GM23248 (cell line): ENCODE measurements at regions not wholly inside any gene's neighbourhood (a gene's known extent, or its start where the extent isn't known, plus 50 kb on each side); places are given as distances from the start of the nearest gene placed in this dataset.

Experiments used
- DNase-seq: peaks from one replicate; pipeline ENCODE4 v3.0.0-alpha.2; 2015
- H2AFZ ChIP-seq: fragments of 200-600 bp; sonication (generic); 2 replicates; pipeline ENCODE4 v1.6.1; 2016; ENCODE audit warnings: antibody characterized with exemption
- H3F3A ChIP-seq: fragments of 200-600 bp; sonication (generic); 2 replicates; pipeline ENCODE4 v1.6.1; 2016; ENCODE audit warnings: mild to moderate bottlenecking, antibody characterized with exemption, mixed run types; ENCODE audit not compliant: insufficient read depth
- H3K27ac ChIP-seq: fragments of 200-600 bp; sonication (generic); 2 replicates; pipeline ENCODE4 v1.5.1; 2016; ENCODE audit warnings: mild to moderate bottlenecking
- H3K27me3 ChIP-seq: fragments of 200-600 bp; sonication (generic); replicated peaks from 2 replicates; pipeline ENCODE4 v1.6.1; 2016; ENCODE audit warnings: mild to moderate bottlenecking; ENCODE audit not compliant: insufficient read depth
- H3K36me3 ChIP-seq: fragments of 200-600 bp; sonication (generic); 2 replicates; pipeline ENCODE4 v1.6.1; 2016; ENCODE audit warnings: low read depth, mild to moderate bottlenecking
- H3K4me1 ChIP-seq: fragments of 200-600 bp; sonication (generic); 2 replicates; pipeline ENCODE4 v1.6.1; 2016; ENCODE audit warnings: mild to moderate bottlenecking; ENCODE audit not compliant: insufficient read depth
- H3K4me2 ChIP-seq: fragments of 200-600 bp; sonication (generic); one replicate; pipeline ENCODE4 v1.6.1; 2016; ENCODE audit warnings: mild to moderate bottlenecking; ENCODE audit not compliant: unreplicated experiment
- H3K4me3 ChIP-seq: fragments of 200-600 bp; sonication (generic); 2 replicates; pipeline ENCODE4 v1.5.1; 2016; ENCODE audit warnings: mild to moderate bottlenecking
- H3K79me2 ChIP-seq: fragments of 200-600 bp; sonication (generic); 2 replicates; pipeline ENCODE4 v1.6.1; 2016; ENCODE audit warnings: mild to moderate bottlenecking; ENCODE audit not compliant: insufficient read depth
- H3K9ac ChIP-seq: fragments of 200-600 bp; sonication (generic); 2 replicates; pipeline ENCODE4 v1.6.1; 2016; ENCODE audit warnings: mild to moderate bottlenecking
- H3K9me2 ChIP-seq: fragments of 200-600 bp; sonication (generic); 2 replicates; pipeline ENCODE4 v1.6.1; 2016; ENCODE audit warnings: mixed run types, mild to moderate bottlenecking, moderate library complexity; ENCODE audit not compliant: insufficient read depth
- H3K9me3 ChIP-seq: fragments of 200-600 bp; sonication (generic); one replicate; pipeline ENCODE4 v1.6.1; 2017; ENCODE audit warnings: low read depth
- H4K20me1 ChIP-seq: fragments of 200-600 bp; sonication (generic); 2 replicates; pipeline ENCODE4 v1.6.0; 2016; ENCODE audit not compliant: insufficient read depth
- EZH2 ChIP-seq: fragments of 200-600 bp; sonication (generic); IDR thresholded peaks from 2 replicates; pipeline ENCODE4 v1.6.1; 2018; ENCODE audit warnings: antibody characterized with exemption, mild to moderate bottlenecking; ENCODE audit not compliant: insufficient read depth, poor library complexity, severe bottlenecking
- EZH2phosphoT487 ChIP-seq: fragments of 200-600 bp; sonication (generic); IDR thresholded peaks from 2 replicates; pipeline ENCODE4 v1.6.1; 2018; ENCODE audit warnings: antibody characterized with exemption, moderate library complexity, mild to moderate bottlenecking, low read depth; ENCODE audit not compliant: insufficient read depth
- WGBS, 2 experiments: methylation state at CpG; one replicate each; pipeline ENCODE4 v1.1.6; 2015 to 2017; ENCODE audit warnings: low lambda C conversion rate in 2 of 2, low coverage in 1 of 2; ENCODE audit errors: missing lambda C conversion rate in 2 of 2; 5-methylcytosine and 5-hydroxymethylcytosine counted together
- in situ Hi-C: fragments of 300-500 bp; cut with MboI; formaldehyde crosslinking; loops from 2 replicates; pipeline ENCODE4 v1.15.0; 2020

DNA sequence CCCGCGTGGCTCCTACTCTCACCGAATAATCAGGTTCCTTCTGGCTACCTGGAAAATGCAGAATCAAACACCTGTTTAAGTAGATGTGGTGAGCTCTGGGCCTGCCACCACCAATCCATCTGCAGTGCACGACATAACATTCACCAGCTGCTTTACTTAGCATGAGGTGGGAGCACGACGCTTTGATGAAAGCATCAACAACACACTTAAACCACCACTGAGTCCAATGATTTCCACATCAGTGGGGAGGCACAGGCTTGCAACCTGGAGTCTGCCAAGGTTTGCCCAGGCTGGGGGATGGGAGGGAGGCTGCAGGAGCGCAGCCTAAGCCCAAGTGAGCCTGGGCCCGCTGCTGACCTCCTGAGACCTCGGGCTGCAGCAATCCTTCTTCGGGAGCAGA lies 415.5 kb downstream of the MEIS1 start:
- Histone ChIP-seq H3K4me2 (no peak overlapping the region), H2AFZ (no peak overlapping the region), H3K9me2 (no peaks in the 10 kb centered on the region), H3K27me3 (no peaks in the 10 kb centered on the region), H3K27ac (no peak overlapping the region), H3K79me2 (no peaks in the 10 kb centered on the region), H3K36me3 (no peaks in the 10 kb centered on the region), H4K20me1 (no peaks in the 10 kb centered on the region), H3F3A (peaks cover 16% of the 10 kb centered on the region), H3K4me3 (no peak overlapping the region), H3K4me1 (0 out of 2 replicates have a peak, but pooled peaks cover 5% of the 10 kb centered on the region), H3K9me3 (no peaks in the 10 kb centered on the region), H3K9ac (no peak overlapping the region)
- in situ Hi-C loops: no loop called here
- no peak for TF ChIP-seq EZH2
- no peak for TF ChIP-seq EZH2phosphoT487
- whole genome bisulfite sequencing, 2 experiments: 76 to 77% methylated on average over 10 of the region's 10 CpGs
- no peak for DNase-seq

DNA sequence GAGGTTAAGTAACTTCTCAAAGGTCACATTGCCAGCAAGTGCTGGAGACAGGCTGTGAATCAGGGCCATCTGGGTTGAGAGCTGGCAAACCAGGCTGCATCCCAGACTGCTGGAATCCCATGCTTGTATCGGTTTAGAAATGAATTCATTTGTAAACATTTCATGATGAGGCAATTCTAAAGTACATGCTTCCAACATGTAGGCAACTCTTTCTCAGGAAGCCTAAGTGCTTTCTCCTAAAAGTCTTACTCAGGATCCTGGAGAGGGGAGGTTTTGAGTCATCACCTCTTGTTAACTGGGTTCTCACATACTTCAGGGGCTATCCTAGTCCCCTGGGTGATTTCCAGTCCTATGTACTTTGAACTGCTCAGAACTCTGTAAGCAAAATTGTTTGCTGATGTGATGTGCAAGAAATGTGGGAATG lies 416.5 kb downstream of the MEIS1 start:
- Histone ChIP-seq H3K27ac (peak overlapping the region; percentile 45), H3K9ac (no peak overlapping the region), H3K9me2 (no peaks in the 10 kb centered on the region), H3K4me2 (no peak overlapping the region), H3K9me3 (no peaks in the 10 kb centered on the region), H3F3A (peaks cover 16% of the 10 kb centered on the region), H3K79me2 (no peaks in the 10 kb centered on the region), H4K20me1 (no peaks in the 10 kb centered on the region), H3K36me3 (no peaks in the 10 kb centered on the region), H3K4me1 (0 out of 2 replicates have a peak, but pooled peaks cover 5% of the 10 kb centered on the region), H2AFZ (no peak overlapping the region), H3K27me3 (no peaks in the 10 kb centered on the region), H3K4me3 (no peak overlapping the region)
- peak; percentile 93 for DNase-seq
- TF ChIP-seq EZH2 (no peak), EZH2phosphoT487 (no peak)
- in situ Hi-C loops: no loop called here
- 0 to 7% methylated on average over 1 of the region's 1 CpG for WGBS, 2 experiments

DNA sequence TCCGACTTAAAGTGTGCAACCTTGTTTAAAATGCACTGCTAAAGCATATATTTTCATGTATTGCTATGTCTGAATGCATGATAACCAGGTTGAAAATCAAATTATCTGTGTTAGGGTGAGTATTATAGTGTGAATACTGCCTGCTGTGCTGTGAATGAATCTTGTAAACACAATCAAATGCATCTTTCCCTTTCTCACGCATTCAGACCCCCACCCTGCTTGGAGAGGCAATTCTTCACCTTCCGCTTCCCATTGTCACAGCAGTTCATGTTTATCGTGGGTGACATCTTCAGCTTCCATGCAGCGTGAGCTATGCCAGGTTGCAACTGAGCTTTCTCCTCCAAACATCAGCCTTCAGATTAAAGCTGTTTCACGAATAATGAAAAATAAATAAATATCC lies 418.0 kb downstream of the MEIS1 start:
- Histone ChIP-seq H3K27me3 (no peaks in the 10 kb centered on the region), H3K9me3 (no peaks in the 10 kb centered on the region), H4K20me1 (no peaks in the 10 kb centered on the region), H3F3A (peaks cover 16% of the 10 kb centered on the region), H3K36me3 (no peaks in the 10 kb centered on the region), H3K4me2 (no peak overlapping the region), H3K4me1 (0 out of 2 replicates have a peak, but pooled peaks cover 5% of the 10 kb centered on the region), H2AFZ (no peak overlapping the region), H3K79me2 (no peaks in the 10 kb centered on the region), H3K4me3 (no peak overlapping the region), H3K27ac (no peak overlapping the region), H3K9ac (no peak overlapping the region), H3K9me2 (no peaks in the 10 kb centered on the region)
- no peak for DNase-seq
- 81% methylated on average over 6 of the region's 6 CpGs for WGBS, 2 experiments
- TF ChIP-seq EZH2 (no peak), EZH2phosphoT487 (no peak)
- in situ Hi-C loops: no loop called here

- 51 to 55% methylated on average over 6 of the region's 6 CpGs for WGBS, 2 experiments
- Histone ChIP-seq H3K4me1 (0 out of 2 replicates have a peak, but pooled peaks cover 5% of the 10 kb centered on the region), H3K4me2 (no peak overlapping the region), H3K79me2 (no peaks in the 10 kb centered on the region), H3K9me3 (no peaks in the 10 kb centered on the region), H3K27me3 (no peaks in the 10 kb centered on the region), H3K36me3 (no peaks in the 10 kb centered on the region), H3K4me3 (no peak overlapping the region), H2AFZ (peak overlapping the region; percentile 37; the same call in 1 of the 2 replicates), H4K20me1 (no peaks in the 10 kb centered on the region), H3K9me2 (no peaks in the 10 kb centered on the region), H3K27ac (no peak overlapping the region), H3F3A (peaks cover 16% of the 10 kb centered on the region), H3K9ac (no peak overlapping the region)
- in situ Hi-C loops: no loop called here
- TF ChIP-seq EZH2 (no peak), EZH2phosphoT487 (no peak)
- peak; percentile 28 for DNase-seq
Measured at GRCh38 chr2:66853585-66853984, 418.7 kb downstream of the MEIS1 start.

DNA sequence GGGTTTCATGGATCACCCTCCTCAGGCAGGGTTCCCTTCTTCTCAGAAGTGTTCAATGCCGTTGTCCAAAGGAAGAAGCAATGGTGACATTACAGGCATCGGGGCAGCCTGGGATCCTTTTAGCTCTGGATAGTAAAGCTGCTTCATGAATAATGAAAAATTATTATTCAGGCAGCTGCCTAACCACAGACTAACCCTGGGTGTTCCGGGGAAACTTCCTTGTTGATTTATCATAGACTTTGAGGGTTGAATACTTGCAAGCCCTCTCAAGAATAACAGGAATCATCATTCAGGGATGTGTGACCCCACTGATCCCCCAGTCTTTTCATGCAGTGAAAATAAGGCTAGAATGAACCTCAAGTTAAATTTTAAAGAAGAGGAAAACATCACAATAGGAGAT lies 419.4 kb downstream of the MEIS1 start:
- Histone ChIP-seq H3K9me2 (no peaks in the 10 kb centered on the region), H3F3A (peaks cover 16% of the 10 kb centered on the region), H3K4me2 (no peak overlapping the region), H3K36me3 (no peaks in the 10 kb centered on the region), H2AFZ (peak overlapping the region; percentile 37; the same call in 1 of the 2 replicates), H3K9ac (no peak overlapping the region), H3K79me2 (no peaks in the 10 kb centered on the region), H3K27me3 (no peaks in the 10 kb centered on the region), H3K4me1 (0 out of 2 replicates have a peak, but pooled peaks cover 5% of the 10 kb centered on the region), H3K9me3 (no peaks in the 10 kb centered on the region), H3K4me3 (no peak overlapping the region), H4K20me1 (no peaks in the 10 kb centered on the region), H3K27ac (no peak overlapping the region)
- 86 to 87% methylated on average over 3 of the region's 3 CpGs for WGBS, 2 experiments
- in situ Hi-C loops: no loop called here
- no peak for DNase-seq
- TF ChIP-seq EZH2phosphoT487: no peak
- no peak for TF ChIP-seq EZH2
